ENCODE measurements at regions not wholly inside any gene's neighbourhood (a gene's known extent, or its start where the extent isn't known, plus 50 kb on each side); places are given as distances from the start of the nearest gene placed in this dataset.

DNA sequence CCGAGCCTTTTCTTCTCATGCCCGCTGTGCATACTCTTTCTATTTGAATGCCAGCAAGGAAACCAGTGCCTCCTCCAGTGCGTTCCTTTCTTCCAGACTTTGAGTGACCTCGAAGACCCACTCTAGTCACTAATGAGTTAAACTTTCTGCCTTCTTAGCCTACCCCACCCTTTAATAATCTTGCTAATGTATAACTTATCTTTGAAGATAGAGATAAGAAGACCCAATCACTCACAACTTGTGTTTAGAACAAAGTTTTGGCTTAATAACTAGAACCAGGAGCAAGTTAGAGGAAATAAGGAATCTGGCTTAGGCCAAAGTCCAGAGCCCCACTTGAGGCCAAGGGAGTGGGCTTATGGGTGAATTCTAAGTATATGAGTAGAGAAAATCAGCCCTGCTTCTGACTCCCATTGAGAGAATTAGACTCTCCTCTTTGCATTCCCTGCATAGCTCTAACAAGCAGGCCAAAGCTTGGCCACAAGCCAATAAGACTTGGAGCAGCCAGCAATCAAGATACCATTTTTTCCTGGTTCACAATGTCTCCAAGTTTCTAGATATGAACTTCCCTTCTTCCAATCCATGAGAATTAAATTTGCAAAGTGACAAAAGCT is 181.5 kb upstream of the PIK3R1 start:
- no peaks in the 10 kb centered on the region for H3K9me3 ChIP-seq (ENCODE audit: severe bottlenecking)
- H3K36me3 ChIP-seq = no peaks in the 10 kb centered on the region
- no peak overlapping the region for H3K27ac ChIP-seq
- H3K27me3 ChIP-seq (ENCODE audit: insufficient read depth, low read depth, severe bottlenecking) = no peaks in the 10 kb centered on the region
- H3K4me3 ChIP-seq (ENCODE audit: low read depth, low read length) = no peak overlapping the region
- TF ChIP-seq, protein P1, sequence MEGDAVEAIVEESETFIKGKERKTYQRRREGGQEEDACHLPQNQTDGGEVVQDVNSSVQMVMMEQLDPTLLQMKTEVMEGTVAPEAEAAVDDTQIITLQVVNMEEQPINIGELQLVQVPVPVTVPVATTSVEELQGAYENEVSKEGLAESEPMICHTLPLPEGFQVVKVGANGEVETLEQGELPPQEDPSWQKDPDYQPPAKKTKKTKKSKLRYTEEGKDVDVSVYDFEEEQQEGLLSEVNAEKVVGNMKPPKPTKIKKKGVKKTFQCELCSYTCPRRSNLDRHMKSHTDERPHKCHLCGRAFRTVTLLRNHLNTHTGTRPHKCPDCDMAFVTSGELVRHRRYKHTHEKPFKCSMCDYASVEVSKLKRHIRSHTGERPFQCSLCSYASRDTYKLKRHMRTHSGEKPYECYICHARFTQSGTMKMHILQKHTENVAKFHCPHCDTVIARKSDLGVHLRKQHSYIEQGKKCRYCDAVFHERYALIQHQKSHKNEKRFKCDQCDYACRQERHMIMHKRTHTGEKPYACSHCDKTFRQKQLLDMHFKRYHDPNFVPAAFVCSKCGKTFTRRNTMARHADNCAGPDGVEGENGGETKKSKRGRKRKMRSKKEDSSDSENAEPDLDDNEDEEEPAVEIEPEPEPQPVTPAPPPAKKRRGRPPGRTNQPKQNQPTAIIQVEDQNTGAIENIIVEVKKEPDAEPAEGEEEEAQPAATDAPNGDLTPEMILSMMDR (IDR thresholded peaks at IDR 0.05; ENCODE audit: low read depth, low read length) = no peak
- DNase-seq = no peak

DNA sequence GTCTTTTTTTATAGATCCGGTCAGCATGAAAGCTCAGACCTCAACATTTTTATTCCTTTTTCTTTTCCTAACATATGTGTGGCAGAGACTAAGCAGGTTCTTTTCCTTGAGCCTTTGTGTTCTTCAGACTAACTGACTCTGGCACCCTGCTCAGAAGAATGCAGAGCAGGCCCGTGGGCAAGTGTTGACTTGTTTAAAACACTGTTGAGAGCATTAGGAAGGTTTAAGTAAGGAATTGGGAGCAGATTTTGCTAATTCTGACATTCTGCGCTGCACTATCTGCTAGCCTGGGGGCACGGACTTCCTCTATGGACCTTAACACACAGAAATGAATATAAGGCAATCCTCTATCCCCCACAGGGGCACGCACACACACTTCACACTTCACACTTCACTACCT is 182.5 kb upstream of the PIK3R1 start:
- Histone ChIP-seq H3K4me3 (ENCODE audit: low read depth, low read length) (no peak overlapping the region), H3K27me3 (ENCODE audit: insufficient read depth, low read depth, severe bottlenecking) (no peaks in the 10 kb centered on the region), H3K36me3 (no peaks in the 10 kb centered on the region), H3K9me3 (ENCODE audit: severe bottlenecking) (no peaks in the 10 kb centered on the region), H3K27ac (no peak overlapping the region)
- TF ChIP-seq, protein P1 (IDR thresholded peaks at IDR 0.05; ENCODE audit: low read depth, low read length) = no peak
- DNase-seq = peak; percentile 46

DNA sequence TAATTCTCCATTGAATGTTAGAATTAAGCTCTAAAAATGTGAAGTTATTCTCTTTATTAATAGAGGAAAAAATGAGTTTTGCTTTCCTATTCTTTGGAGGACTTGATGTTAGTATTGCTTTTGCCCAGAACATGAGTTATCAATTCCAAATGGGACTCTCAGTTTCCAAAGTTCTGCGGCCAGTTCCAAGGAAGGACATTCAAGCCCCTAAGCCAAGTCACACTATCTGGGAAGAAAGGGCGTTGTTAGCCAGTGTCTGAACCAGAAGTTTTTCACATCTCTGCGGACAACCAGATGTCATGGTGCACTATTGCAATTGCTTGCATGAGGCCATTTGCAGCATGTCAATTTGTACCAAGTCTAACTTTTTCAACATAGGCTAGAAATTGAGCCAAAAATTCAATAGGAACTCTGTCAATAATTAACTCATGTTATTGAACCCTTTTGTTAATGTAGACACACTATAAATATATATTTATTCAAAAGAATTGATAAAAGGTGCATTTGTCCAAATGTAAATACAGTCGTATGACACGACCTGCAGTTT is 183.3 kb upstream of the PIK3R1 start:
- TF ChIP-seq, protein P1 (IDR thresholded peaks at IDR 0.05; ENCODE audit: low read depth, low read length) = no peak
- H3K9me3 ChIP-seq (ENCODE audit: severe bottlenecking) = no peaks in the 10 kb centered on the region
- H3K36me3 ChIP-seq = no peaks in the 10 kb centered on the region
- H3K4me3 ChIP-seq (ENCODE audit: low read depth, low read length) = no peak overlapping the region
- H3K27me3 ChIP-seq (ENCODE audit: insufficient read depth, low read depth, severe bottlenecking) = no peaks in the 10 kb centered on the region
- no peak overlapping the region for H3K27ac ChIP-seq
- no peak for DNase-seq

DNA sequence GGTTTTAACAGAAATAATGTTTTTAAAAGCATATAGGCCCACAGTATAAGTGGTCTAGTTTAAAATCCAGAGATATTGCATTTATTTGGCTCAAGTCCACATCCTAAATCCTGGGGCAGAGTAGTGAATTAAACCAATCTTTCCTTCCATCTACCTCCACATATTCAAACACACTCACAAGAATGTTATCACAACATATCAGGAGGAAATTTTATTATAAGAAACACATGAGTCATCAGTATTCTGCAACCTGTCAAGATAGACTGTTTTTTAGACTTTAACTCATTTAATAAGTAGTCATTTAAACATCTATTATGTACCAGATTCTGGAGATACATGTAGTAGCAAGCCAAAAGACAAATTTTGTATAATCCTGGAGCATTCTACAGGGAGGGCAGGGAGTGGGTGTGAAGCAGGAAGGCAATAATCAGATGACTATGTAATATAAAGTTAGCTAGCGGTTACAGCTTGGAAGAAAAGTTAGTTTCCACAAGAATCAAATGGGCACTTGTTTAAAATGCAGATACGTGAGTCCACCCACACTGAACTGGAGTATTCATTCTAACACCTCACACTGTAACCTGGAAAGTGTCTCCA is 187.3 kb upstream of the PIK3R1 start:
- Histone ChIP-seq H3K36me3 (no peaks in the 10 kb centered on the region), H3K27ac (no peak overlapping the region), H3K27me3 (ENCODE audit: insufficient read depth, low read depth, severe bottlenecking) (no peaks in the 10 kb centered on the region), H3K9me3 (ENCODE audit: severe bottlenecking) (no peaks in the 10 kb centered on the region), H3K4me3 (ENCODE audit: low read depth, low read length) (no peak overlapping the region)
- no peak for DNase-seq
- TF ChIP-seq, protein P1 (IDR thresholded peaks at IDR 0.05; ENCODE audit: low read depth, low read length) = no peak

DNA sequence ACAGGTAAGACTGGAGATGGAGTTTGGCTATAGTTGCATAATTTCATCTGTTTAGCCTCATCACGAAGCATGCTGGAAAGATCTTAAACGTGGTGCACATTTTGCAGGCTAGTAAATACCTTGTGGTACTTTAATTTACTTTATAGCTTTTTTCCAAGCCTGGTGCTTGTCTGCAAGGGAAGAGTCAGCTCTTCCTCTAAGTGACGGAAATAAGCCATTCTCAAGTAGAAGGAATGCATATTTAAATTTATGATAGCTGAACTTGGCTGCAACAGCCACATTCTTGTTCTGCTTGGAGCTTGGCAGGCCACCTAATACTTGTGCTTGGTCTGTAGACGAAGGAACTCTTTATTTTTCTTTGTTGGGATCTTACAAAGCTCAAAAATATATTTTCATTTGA is 188.0 kb upstream of the PIK3R1 start:
- TF ChIP-seq, protein P1 (IDR thresholded peaks at IDR 0.05; ENCODE audit: low read depth, low read length) = no peak
- Histone ChIP-seq H3K27me3 (ENCODE audit: insufficient read depth, low read depth, severe bottlenecking) (no peaks in the 10 kb centered on the region), H3K36me3 (no peaks in the 10 kb centered on the region), H3K9me3 (ENCODE audit: severe bottlenecking) (no peaks in the 10 kb centered on the region), H3K27ac (no peak overlapping the region), H3K4me3 (ENCODE audit: low read depth, low read length) (no peak overlapping the region)
- no peak for DNase-seq

All from WERI-Rb-1 (cell line).